ENCODE measurements at regions not wholly inside any gene's neighbourhood (a gene's known extent, or its start where the extent isn't known, plus 50 kb on each side); places are given as distances from the start of the nearest gene placed in this dataset.

DNA sequence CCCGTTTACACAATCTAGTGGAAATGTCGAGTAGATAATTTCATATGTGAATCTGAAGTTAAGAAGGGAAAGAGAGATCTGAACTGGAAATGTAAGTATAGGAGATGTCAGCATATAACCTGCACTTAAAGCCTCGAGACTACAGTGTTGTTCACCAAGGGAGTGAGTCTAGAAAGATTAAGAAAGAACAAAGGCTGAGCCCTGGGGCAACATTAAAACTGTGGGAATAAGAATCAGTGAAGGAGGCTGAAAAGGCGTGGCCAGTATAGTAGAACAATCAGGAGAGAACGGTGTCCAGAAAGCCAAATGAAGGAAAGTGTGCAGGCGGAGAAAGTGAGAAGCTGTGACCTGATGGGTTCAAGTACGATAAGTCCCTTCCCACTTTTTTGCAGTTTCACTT, 118.8 kb upstream of the TENM3 start:
- no peak for TF ChIP-seq POLR2AphosphoS5 (IDR thresholded peaks at IDR 0.05; ENCODE audit: low read depth, low read length)
- no peak for TF ChIP-seq POLR2A (IDR thresholded peaks at IDR 0.05; ENCODE audit: low read depth, low read length)
